ENCODE measurements at regions not wholly inside any gene's neighbourhood (a gene's known extent, or its start where the extent isn't known, plus 50 kb on each side); places are given as distances from the start of the nearest gene placed in this dataset.

DNA sequence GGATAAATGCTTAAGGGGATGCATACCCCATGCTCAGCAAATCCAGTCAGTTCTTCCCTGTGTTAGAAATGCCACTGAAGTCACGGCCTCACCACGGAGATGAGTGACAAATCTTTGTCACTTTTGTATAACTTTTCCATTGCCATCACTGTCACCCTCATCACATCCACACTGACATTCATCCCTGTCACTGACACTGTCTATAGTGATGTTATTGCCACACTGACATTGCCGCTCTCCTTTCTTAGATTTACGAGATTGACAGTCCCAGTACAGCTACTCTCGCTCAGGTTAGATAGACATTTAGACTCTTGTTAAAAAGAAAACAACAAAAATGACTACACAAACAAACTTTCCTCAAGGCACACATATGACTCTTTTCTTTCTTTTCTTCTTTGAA is 910.7 kb upstream of the CNTN5 start:
- POLR2A ChIA-PET = no interaction called here
- Mint-ChIP-seq H3K4me3 (no peak overlapping the region), H3K4me1 (ENCODE audit: low read depth) (no peaks in the 10 kb centered on the region), H3K27ac (no peak overlapping the region), H3K9me3 (peaks cover 13% of the 10 kb centered on the region), H3K27me3 (no peaks in the 10 kb centered on the region), H3K36me3 (ENCODE audit: low read depth) (no peaks in the 10 kb centered on the region)
- CTCF ChIA-PET = no interaction called here
- DNase-seq (no peak), ATAC-seq (no peak)
- intact Hi-C loops (cut with micrococcal nuclease) = no loop called here
- no peak for TF ChIP-seq CTCF (IDR thresholded peaks at IDR 0.05)

GRCh38 chr11:98115873-98116272 is 904.9 kb upstream of the CNTN5 start:
- H3K4me1 Mint-ChIP-seq (ENCODE audit: low read depth) = no peaks in the 10 kb centered on the region
- POLR2A ChIA-PET = no interaction called here

GRCh38 chr11:98130117-98130625 is 890.6 kb upstream of the CNTN5 start:
- intact Hi-C loops (cut with micrococcal nuclease) = no loop called here
- Mint-ChIP-seq H3K4me1 (ENCODE audit: low read depth) (no peaks in the 10 kb centered on the region), H3K4me3 (no peak overlapping the region), H3K9me3 (peaks cover 16% of the 10 kb centered on the region), H3K27ac (no peak overlapping the region), H3K27me3 (no peaks in the 10 kb centered on the region), H3K36me3 (ENCODE audit: low read depth) (no peaks in the 10 kb centered on the region)
- no peak for TF ChIP-seq CTCF (IDR thresholded peaks at IDR 0.05)
- CTCF ChIA-PET = no interaction called here
- POLR2A ChIA-PET = no interaction called here
- ATAC-seq (no peak), DNase-seq (no peak)

More at GRCh38 chr11:98115873-98116272, 904.9 kb upstream of the CNTN5 start:
- CTCF ChIA-PET = no interaction called here
- TF ChIP-seq CTCF (IDR thresholded peaks at IDR 0.05) = no peak
- H3K4me3 Mint-ChIP-seq = no peak overlapping the region
- no peak overlapping the region for H3K27ac Mint-ChIP-seq
- no peak for ATAC-seq
- intact Hi-C loops (cut with micrococcal nuclease) = no loop called here
- H3K27me3 Mint-ChIP-seq = no peaks in the 10 kb centered on the region
- peaks cover 17% of the 10 kb centered on the region for H3K9me3 Mint-ChIP-seq
- H3K36me3 Mint-ChIP-seq (ENCODE audit: low read depth) = no peaks in the 10 kb centered on the region
- DNase-seq = no peak

- H3K4me3 Mint-ChIP-seq = no peak overlapping the region
- H3K9me3 Mint-ChIP-seq = peaks cover 7% of the 10 kb centered on the region
- no peak overlapping the region for H3K27ac Mint-ChIP-seq
- CTCF ChIA-PET = no interaction called here
- no peak for TF ChIP-seq CTCF (IDR thresholded peaks at IDR 0.05)
- no peaks in the 10 kb centered on the region for H3K4me1 Mint-ChIP-seq (ENCODE audit: low read depth)
- no peaks in the 10 kb centered on the region for H3K27me3 Mint-ChIP-seq
- intact Hi-C loops (cut with micrococcal nuclease) = no loop called here
- ATAC-seq = no peak
- POLR2A ChIA-PET = no interaction called here
- H3K36me3 Mint-ChIP-seq (ENCODE audit: low read depth) = no peaks in the 10 kb centered on the region
- no peak for DNase-seq
Observed at GRCh38 chr11:98136357-98136756, 884.4 kb upstream of the CNTN5 start.

DNA sequence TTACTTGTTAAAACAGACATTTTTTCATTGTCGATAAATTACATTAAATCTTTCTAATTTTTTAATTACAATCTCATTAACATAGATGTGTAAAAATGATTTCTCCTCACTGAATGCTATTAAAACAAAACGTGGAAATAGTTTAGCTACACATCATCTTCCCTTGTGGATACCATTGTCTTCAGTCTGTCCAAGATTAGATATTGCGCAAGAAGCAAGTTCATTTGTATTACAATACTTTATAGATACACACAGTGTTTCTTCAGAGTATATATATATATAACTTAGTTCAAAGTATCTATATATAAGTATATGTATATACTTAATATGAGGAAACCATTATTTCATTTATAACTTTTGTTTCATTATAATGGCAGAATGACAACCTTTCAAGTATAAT is 883.3 kb upstream of the CNTN5 start:
- Mint-ChIP-seq H3K27me3 (no peaks in the 10 kb centered on the region), H3K36me3 (ENCODE audit: low read depth) (no peaks in the 10 kb centered on the region), H3K4me1 (ENCODE audit: low read depth) (no peaks in the 10 kb centered on the region), H3K4me3 (no peak overlapping the region), H3K27ac (no peak overlapping the region), H3K9me3 (peaks cover 6% of the 10 kb centered on the region)
- no peak for TF ChIP-seq CTCF (IDR thresholded peaks at IDR 0.05)
- intact Hi-C loops (cut with micrococcal nuclease) = no loop called here
- ATAC-seq (no peak), DNase-seq (no peak)
- ChIA-PET CTCF (no interaction called here), POLR2A (no interaction called here)
